GM13977 (cell line): ENCODE measurements at regions not wholly inside any gene's neighbourhood (a gene's known extent, or its start where the extent isn't known, plus 50 kb on each side); places are given as distances from the start of the nearest gene placed in this dataset.

Experiments used
- DNase-seq: peaks from one replicate; pipeline ENCODE4 v3.0.0; 2012; ENCODE audit warnings: low spot score
- CTCF ChIP-seq: IDR thresholded peaks from 2 replicates; pipeline ENCODE4 v1.5.1; 2012; ENCODE audit warnings: mild to moderate bottlenecking, control low read depth; ENCODE audit not compliant: insufficient read depth; ENCODE audit errors: extremely low read depth, missing control alignments
- in situ Hi-C: fragments of 300-500 bp; cut with MboI; formaldehyde crosslinking; loops from one replicate; pipeline ENCODE4 v1.12.0; 2022; ENCODE audit warnings: low sequenced_read_pairs, low pct_unique_long_range_greater_than_20kb, mixed read lengths, inconsistent platforms; ENCODE audit not compliant: unreplicated experiment

GRCh38 chr2:15725101-15725781, 133.6 kb downstream of the DDX1 start:
- DNase-seq: no peak
- in situ Hi-C loops: no loop called here

GRCh38 chr2:15725782-15726112, 134.1 kb downstream of the DDX1 start:
- no peak for TF ChIP-seq CTCF
- in situ Hi-C loops: no loop called here
- DNase-seq: no peak

More at GRCh38 chr2:15725101-15725781, 133.6 kb downstream of the DDX1 start:
- TF ChIP-seq CTCF: no peak

- no peak for DNase-seq
- TF ChIP-seq CTCF: no peak
- in situ Hi-C loops: no loop called here
Measured at GRCh38 chr2:15726321-15727057, 134.8 kb downstream of the DDX1 start.

- no peak for DNase-seq
- in situ Hi-C loops: no loop called here
- no peak for TF ChIP-seq CTCF
Measured at GRCh38 chr2:15727396-15728244, 136.0 kb downstream of the DDX1 start.

- no peak for TF ChIP-seq CTCF
- no peak for DNase-seq
- in situ Hi-C loops: no loop called here
Measured at GRCh38 chr2:15728245-15728938, 136.7 kb downstream of the DDX1 start.

- in situ Hi-C loops: no loop called here
- TF ChIP-seq CTCF: no peak
- DNase-seq: no peak
Measured at GRCh38 chr2:15729001-15729400, 137.3 kb downstream of the DDX1 start.
